HEK293 (cell line): ENCODE measurements at regions not wholly inside any gene's neighbourhood (a gene's known extent, or its start where the extent isn't known, plus 50 kb on each side); places are given as distances from the start of the nearest gene placed in this dataset.

ENCODE experiments used
- KLF16 ChIP-seq: fragments of 450-650 bp; formaldehyde crosslinking; IDR thresholded peaks from 2 replicates; pipeline ENCODE4 v1.5.1; 2017; ENCODE audit warnings: missing biosample characterization, missing genetic modification characterization
- ZNF24 ChIP-seq: fragments of 450-650 bp; formaldehyde crosslinking; IDR thresholded peaks from 2 replicates; pipeline ENCODE4 v1.5.1; 2016; ENCODE audit warnings: missing biosample characterization, missing genetic modification characterization
- ZNF350 ChIP-seq: fragments of 450-650 bp; formaldehyde crosslinking; IDR thresholded peaks from 2 replicates; pipeline ENCODE4 v1.5.0; 2017; ENCODE audit warnings: missing biosample characterization, mild to moderate bottlenecking, missing genetic modification characterization
- ZNF354C ChIP-seq: fragments of 450-650 bp; formaldehyde crosslinking; IDR thresholded peaks from 2 replicates; pipeline ENCODE4 v1.5.1; 2016; ENCODE audit warnings: missing biosample characterization, missing genetic modification characterization, low read depth, borderline replicate concordance
- ZNF549 ChIP-seq: fragments of 450-650 bp; IDR thresholded peaks from 2 replicates; pipeline ENCODE4 v1.5.1; 2018; ENCODE audit warnings: missing biosample characterization, missing genetic modification characterization, mild to moderate bottlenecking, inconsistent platforms, moderate library complexity
- ZNF561 ChIP-seq: fragments of 450-650 bp; IDR thresholded peaks from 2 replicates; pipeline ENCODE4 v1.5.1; 2018; ENCODE audit warnings: missing biosample characterization, missing genetic modification characterization, borderline replicate concordance
- ZNF585B ChIP-seq: fragments of 450-650 bp; formaldehyde crosslinking; IDR thresholded peaks from 2 replicates; pipeline ENCODE4 v1.5.1; 2016; ENCODE audit warnings: missing biosample characterization, missing genetic modification characterization
- ZNF639 ChIP-seq: fragments of 450-650 bp; formaldehyde crosslinking; IDR thresholded peaks from 2 replicates; pipeline ENCODE4 v1.5.1; 2016; ENCODE audit warnings: missing biosample characterization, missing genetic modification characterization
- ZNF660 ChIP-seq: fragments of 450-650 bp; IDR thresholded peaks from 2 replicates; pipeline ENCODE4 v1.5.1; 2018; ENCODE audit warnings: missing biosample characterization, mild to moderate bottlenecking, missing genetic modification characterization
- TF ChIP-seq, protein P1 (sequence below): fragments of 450-650 bp; formaldehyde crosslinking; IDR thresholded peaks from 2 replicates; pipeline ENCODE4 v1.5.1; 2016; ENCODE audit warnings: missing biosample characterization, missing genetic modification characterization
- TF ChIP-seq, protein P2 (sequence below): fragments of 450-650 bp; formaldehyde crosslinking; conservative IDR thresholded peaks from 2 replicates; pipeline ENCODE4 v1.5.1; 2016; ENCODE audit warnings: low read depth, missing biosample characterization, missing genetic modification characterization

GRCh38 chr11:70616317-70616716, 218.0 kb downstream of the CTTN start:
- TF ChIP-seq ZNF24 (tag by site-specific recombination) (no peak), ZNF585B (no peak), ZNF354C (tag by site-specific recombination) (no peak), KLF16 (tag by site-specific recombination) (no peak), ZNF350 (tag by site-specific recombination) (no peak), ZNF660 (tag by site-specific recombination) (no peak), ZNF639 (tag by site-specific recombination) (no peak), ZNF561 (tag by site-specific recombination) (no peak), ZNF549 (no peak)
- TF ChIP-seq, protein P1, sequence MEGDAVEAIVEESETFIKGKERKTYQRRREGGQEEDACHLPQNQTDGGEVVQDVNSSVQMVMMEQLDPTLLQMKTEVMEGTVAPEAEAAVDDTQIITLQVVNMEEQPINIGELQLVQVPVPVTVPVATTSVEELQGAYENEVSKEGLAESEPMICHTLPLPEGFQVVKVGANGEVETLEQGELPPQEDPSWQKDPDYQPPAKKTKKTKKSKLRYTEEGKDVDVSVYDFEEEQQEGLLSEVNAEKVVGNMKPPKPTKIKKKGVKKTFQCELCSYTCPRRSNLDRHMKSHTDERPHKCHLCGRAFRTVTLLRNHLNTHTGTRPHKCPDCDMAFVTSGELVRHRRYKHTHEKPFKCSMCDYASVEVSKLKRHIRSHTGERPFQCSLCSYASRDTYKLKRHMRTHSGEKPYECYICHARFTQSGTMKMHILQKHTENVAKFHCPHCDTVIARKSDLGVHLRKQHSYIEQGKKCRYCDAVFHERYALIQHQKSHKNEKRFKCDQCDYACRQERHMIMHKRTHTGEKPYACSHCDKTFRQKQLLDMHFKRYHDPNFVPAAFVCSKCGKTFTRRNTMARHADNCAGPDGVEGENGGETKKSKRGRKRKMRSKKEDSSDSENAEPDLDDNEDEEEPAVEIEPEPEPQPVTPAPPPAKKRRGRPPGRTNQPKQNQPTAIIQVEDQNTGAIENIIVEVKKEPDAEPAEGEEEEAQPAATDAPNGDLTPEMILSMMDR (tag by site-specific recombination), result no peak
- TF ChIP-seq, protein P2, sequence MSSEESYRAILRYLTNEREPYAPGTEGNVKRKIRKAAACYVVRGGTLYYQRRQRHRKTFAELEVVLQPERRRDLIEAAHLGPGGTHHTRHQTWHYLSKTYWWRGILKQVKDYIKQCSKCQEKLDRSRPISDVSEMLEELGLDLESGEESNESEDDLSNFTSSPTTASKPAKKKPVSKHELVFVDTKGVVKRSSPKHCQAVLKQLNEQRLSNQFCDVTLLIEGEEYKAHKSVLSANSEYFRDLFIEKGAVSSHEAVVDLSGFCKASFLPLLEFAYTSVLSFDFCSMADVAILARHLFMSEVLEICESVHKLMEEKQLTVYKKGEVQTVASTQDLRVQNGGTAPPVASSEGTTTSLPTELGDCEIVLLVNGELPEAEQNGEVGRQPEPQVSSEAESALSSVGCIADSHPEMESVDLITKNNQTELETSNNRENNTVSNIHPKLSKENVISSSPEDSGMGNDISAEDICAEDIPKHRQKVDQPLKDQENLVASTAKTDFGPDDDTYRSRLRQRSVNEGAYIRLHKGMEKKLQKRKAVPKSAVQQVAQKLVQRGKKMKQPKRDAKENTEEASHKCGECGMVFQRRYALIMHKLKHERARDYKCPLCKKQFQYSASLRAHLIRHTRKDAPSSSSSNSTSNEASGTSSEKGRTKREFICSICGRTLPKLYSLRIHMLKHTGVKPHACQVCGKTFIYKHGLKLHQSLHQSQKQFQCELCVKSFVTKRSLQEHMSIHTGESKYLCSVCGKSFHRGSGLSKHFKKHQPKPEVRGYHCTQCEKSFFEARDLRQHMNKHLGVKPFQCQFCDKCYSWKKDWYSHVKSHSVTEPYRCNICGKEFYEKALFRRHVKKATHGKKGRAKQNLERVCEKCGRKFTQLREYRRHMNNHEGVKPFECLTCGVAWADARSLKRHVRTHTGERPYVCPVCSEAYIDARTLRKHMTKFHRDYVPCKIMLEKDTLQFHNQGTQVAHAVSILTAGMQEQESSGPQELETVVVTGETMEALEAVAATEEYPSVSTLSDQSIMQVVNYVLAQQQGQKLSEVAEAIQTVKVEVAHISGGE, result no peak
